SH-SY5Y (cell line): ENCODE measurements at regions not wholly inside any gene's neighbourhood (a gene's known extent, or its start where the extent isn't known, plus 50 kb on each side); places are given as distances from the start of the nearest gene placed in this dataset.

Experiments used
- GATA2 ChIP-seq: IDR thresholded peaks from 2 replicates; pipeline ENCODE4 v1.6.1; 2011; ENCODE audit warnings: mild to moderate bottlenecking, low read depth, low read length
- GATA3 ChIP-seq: IDR thresholded peaks from 2 replicates; pipeline ENCODE4 v1.6.1; 2011; ENCODE audit warnings: low read depth, mild to moderate bottlenecking, low read length, moderate library complexity

- TF ChIP-seq GATA2 (no peak), GATA3 (no peak)
Observed at GRCh38 chr10:64109926-64110495, 588.8 kb downstream of the REEP3 start.

- TF ChIP-seq GATA3 (no peak), GATA2 (no peak)
Observed at GRCh38 chr10:64112701-64113355, 591.6 kb downstream of the REEP3 start.

- TF ChIP-seq GATA3: no peak
- TF ChIP-seq GATA2: no peak
Observed at GRCh38 chr10:64113375-64113774, 592.2 kb downstream of the REEP3 start.

- TF ChIP-seq GATA3 (no peak), GATA2 (no peak)
Observed at GRCh38 chr10:64113792-64114191, 592.6 kb downstream of the REEP3 start.

GRCh38 chr10:64115471-64115870, 594.3 kb downstream of the REEP3 start:
- TF ChIP-seq GATA3 (no peak), GATA2 (no peak)

- TF ChIP-seq GATA3 (no peak), GATA2 (no peak)
Observed at GRCh38 chr10:64115908-64116643, 594.9 kb downstream of the REEP3 start.

GRCh38 chr10:64116707-64117106, 595.5 kb downstream of the REEP3 start:
- TF ChIP-seq GATA2 (no peak), GATA3 (no peak)

- TF ChIP-seq GATA3 (no peak), GATA2 (no peak)
Observed at GRCh38 chr10:64118736-64119135, 597.5 kb downstream of the REEP3 start.

GRCh38 chr10:64130152-64130551, 609.0 kb downstream of the REEP3 start:
- no peak for TF ChIP-seq GATA2
- no peak for TF ChIP-seq GATA3

- TF ChIP-seq GATA2: no peak
- TF ChIP-seq GATA3: no peak
Observed at GRCh38 chr10:64134676-64135075, 613.5 kb downstream of the REEP3 start.

GRCh38 chr10:64142395-64142794, 621.2 kb downstream of the REEP3 start:
- TF ChIP-seq GATA3 (no peak), GATA2 (no peak)

- TF ChIP-seq GATA2: no peak
- no peak for TF ChIP-seq GATA3
Observed at GRCh38 chr10:64148607-64149006, 627.4 kb downstream of the REEP3 start.

GRCh38 chr10:64156166-64156565, 635.0 kb downstream of the REEP3 start:
- TF ChIP-seq GATA3 (no peak), GATA2 (no peak)

GRCh38 chr10:64158551-64158950, 637.4 kb downstream of the REEP3 start:
- no peak for TF ChIP-seq GATA2
- TF ChIP-seq GATA3: no peak

- TF ChIP-seq GATA3: no peak
- no peak for TF ChIP-seq GATA2
Observed at GRCh38 chr10:64159910-64160872, 639.0 kb downstream of the REEP3 start.
